GM21515 (cell line): ENCODE measurements at regions not wholly inside any gene's neighbourhood (a gene's known extent, or its start where the extent isn't known, plus 50 kb on each side); places are given as distances from the start of the nearest gene placed in this dataset.
"Not testable (repeated sequence)": the region's sequence is repeated elsewhere in the genome, so short reads cannot be mapped to it uniquely, and the experiment has no call there.

ENCODE experiments used
- ATAC-seq: cut with Tn5 transposase; IDR thresholded peaks from one replicate; pipeline ENCODE4 v1.9.1; 2021; ENCODE audit not compliant: unreplicated experiment

DNA sequence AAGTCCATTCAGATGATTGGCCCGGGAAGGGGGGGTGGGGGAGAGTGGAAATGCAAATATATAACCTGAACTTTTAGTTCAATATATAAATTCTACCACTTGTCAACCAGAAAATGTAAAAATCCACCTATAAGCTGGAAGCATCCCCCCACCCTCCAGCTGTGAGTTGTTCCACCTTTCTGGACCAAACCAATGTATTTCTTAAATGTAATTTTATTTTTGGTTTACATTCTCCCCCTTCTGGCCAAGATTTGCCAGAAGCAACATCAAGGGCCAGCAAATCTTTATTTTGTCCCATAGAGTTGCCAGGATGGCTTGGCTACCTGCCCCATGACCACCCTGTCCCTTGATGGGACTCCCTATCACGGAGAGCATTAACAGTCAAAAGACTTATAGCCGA, 545.7 kb downstream of the TBL1XR1 start:
- no peak for ATAC-seq

DNA sequence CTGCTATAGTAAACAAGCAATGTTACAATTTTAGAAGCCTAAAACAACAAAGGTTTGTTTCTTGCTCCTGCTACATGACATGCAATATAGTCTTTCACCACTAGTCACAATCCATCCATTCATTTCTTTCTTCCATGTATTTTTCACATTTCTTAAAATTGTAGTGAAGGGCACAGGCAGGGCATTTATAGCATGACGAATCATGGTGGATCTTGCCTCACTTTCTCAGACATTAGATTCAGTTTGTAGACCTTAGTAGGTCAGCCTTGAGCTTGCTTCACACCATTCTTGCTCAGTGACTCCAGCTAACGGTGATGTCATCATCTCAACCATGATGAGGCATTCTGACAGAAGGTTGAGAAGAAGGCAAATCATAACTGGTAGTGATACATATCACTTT, 546.8 kb downstream of the TBL1XR1 start:
- no peak for ATAC-seq

DNA sequence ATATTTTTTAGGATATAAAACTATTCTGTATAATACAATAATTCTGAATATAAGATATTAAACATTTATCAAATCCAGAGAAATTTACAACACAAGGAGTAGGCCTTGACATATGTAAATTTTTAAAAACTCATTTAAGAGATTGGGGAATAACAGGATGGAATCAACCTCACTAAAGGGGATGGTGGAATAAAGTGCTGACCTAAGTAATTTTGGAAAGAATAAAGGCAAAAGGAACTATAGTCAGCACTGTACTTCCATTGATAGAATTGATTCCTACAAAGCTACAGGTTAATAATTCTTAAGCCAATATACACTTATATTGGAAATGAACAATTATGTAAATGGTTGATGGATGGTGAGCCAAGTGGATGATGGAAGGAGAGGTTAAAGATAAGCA, 549.3 kb downstream of the TBL1XR1 start:
- no peak for ATAC-seq

DNA sequence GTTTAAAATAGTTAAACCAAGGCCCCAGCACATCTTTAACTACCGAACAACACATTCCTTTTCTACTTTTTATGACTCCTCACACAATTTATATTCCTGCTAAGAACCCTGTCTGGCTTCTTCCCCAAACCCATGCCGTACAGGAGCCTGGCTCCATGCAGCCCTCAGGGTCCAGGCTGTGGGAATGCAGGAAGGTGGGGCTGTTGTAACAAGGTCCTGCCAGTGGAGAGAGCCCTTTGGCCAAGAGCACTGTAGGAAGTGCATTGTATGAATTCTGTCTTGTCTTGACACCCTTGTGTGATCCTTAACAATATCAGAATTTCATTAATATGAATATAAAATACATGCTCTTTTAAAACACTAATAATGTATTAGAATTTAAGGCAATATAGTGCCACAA, 563.8 kb downstream of the TBL1XR1 start:
- ATAC-seq: no peak

DNA sequence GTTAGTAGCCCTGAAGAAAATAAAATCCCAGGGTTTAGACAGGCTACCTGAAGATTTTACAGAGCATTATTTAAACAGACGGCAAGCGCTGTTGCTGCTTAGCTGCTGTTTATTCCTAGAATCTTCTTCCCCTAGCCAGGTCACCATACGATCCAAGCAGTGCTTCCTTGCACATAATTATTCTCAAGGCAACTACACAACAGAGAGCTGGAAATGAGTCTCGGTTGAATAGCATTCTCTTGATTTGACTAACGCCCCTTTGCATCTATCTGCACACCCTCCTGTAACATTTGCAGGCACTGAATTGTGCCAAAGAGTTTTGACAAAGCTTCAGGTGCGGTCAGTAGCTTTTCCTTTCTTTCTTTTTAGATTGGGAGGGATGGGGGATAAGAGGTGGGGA, 564.4 kb downstream of the TBL1XR1 start:
- no peak for ATAC-seq

DNA sequence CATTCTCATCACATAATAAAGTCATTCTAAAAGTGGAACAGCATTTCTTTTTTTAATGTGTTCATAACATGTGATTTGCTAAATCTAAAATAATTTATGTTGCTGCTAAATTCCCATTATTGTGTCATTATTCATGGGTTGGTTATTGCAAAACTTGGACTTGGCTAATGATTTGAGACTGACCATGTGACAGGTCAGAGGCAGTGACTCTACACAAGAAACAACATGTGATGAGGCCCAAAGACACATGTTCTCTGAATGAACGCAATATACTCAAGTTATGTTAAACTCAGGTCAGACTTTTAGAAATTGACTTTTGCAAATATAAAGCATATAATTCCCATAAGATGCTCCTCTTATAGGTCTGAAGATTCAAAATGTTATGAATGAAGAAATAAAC, 566.1 kb downstream of the TBL1XR1 start:
- ATAC-seq: no peak

DNA sequence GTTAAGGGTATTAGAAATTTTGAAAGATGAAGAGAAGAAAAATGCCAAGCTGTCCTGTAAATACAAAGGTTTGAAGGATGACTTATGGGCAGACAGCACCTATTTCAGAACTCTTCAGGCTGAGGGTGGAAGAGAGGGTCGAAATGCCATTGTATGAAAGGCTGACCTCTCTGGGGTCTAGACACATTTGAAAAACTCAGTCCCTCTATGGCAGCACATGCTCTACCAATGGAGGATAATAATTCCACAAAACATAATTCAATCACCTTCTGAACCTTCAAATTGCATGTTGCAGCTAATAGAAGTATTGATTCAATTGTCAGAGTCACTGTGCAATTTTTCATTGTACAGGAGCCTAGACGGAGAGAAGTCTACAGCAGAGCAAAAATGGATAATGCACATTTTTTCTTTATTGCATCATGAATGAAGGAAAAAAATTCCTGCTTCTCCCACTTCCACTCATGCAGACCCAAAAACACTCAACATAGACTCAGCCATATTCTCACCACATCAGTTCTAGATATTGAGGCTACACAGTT, 569.1 kb downstream of the TBL1XR1 start:
- no peak for ATAC-seq

DNA sequence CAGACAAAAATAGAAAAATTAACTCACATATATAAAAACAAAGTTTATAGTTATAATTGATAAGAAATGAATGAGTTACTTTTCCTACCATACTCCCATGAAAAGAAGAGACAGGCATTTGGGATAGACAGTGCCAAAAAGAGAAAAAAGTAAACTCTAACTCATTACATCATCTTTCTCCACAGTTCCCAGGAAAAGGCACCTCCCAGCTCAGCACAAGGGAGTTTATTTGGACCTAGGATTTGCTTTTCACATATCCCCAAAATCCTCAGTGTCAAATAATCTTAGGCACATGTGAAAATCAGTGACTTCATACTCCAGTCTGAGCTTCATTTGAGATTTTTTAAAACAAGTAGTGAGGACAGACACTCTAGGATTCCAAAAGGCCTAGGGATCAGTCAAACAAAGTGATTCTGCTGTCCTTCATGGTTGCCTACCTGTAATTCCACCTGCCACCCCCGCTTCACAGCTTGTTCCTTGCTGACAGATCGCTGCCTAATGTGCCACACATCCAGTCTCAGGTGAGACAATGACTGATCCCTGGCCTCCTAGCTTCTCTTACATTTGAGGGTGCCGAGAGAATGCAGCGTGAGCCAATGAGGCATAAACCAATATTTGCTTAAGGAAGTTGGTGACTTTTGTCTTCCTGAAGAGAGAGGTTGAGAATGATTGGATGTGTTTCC, 573.7 kb downstream of the TBL1XR1 start:
- no peak for ATAC-seq

DNA sequence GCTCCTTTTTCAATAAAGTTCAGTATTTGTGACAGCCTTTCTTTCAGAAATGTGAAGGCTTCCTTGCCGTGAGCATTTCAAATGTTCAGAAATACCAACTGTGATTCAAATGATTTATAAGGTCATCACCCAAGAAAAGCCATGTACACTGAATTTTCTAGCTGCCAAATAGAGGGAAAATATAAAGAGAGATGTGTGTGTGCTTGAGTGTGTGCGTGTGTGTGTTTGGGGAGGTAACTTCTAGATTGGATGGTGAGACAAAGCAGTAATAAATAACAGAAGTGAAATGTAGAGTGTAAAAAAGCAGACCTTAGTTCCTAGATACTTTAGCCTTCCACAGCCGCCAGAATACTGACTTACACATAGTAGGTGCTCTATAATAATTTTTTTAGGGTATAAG, 577.4 kb downstream of the TBL1XR1 start:
- no peak for ATAC-seq

DNA sequence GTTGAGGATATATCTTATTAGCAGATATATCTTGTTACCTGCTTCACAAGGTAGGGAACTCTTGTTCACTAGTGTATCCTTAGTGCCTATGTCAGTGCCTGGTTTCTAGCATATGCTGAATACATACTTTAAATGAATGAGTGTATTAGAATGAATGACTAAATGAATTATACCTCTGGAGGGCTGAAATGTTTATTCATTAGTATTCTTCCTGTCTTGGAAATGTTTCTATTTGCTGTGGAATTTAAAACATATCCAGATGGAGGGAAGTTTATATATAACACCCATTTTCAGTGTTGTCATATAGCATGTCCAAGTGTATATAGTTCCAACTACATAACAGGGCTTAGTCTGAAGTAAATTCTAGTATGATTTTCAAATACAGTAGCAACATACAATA, 581.5 kb downstream of the TBL1XR1 start:
- no peak for ATAC-seq

DNA sequence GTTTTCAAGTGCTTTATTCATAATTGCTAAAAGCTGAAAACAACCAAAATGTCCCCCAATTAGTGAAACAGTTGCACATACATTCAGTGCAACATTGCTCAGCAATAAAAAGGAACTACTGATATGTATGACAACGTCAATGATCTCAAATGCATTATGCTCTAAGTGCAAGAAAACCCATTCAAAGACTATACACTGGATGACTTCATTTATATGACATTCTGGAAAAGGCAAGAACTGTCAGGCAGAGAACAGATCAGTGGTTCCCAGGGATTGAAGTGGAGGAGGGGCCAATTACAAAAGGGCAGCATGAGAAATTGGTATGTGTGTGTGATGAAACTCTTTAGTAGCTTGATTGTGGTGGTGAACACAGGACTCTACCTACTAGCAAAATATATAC, 585.6 kb downstream of the TBL1XR1 start:
- ATAC-seq: no peak

DNA sequence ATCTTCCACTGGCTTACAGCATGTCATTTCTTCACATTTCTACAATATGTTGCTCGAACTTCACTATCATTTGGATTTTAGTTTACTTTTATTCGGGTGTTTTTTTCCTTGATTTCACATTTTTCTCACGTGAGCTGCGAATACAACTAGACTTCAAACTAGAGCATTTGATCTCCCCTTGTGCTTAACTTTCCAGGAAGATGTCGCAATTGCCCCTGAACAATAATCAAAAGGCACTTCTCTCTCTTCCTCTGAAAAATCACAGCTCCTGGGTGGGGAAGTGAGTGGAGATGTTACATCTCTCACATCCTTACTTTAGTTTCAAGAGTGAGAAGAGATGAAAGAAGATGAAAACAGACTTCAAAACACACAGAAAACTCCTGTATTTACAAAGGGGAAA, 587.9 kb downstream of the TBL1XR1 start:
- no peak for ATAC-seq

DNA sequence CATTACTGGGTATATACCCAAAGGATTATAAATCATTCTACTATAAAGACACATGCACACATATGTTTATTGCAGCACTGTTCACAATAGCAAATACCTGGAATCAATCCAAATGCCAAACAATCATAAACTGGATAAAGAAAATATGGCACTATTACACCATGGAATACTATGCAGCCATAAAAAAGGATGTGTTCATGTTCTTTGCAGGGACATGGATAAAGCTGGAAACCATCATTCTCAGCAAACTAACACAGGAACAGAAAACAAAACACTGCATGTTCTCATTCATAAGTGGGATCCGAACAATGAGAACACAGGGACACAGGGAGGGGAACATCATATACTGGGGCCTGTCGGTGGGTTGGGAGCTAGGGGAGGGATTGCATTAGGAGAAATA, 591.7 kb downstream of the TBL1XR1 start:
- not testable (repeated sequence) for ATAC-seq

DNA sequence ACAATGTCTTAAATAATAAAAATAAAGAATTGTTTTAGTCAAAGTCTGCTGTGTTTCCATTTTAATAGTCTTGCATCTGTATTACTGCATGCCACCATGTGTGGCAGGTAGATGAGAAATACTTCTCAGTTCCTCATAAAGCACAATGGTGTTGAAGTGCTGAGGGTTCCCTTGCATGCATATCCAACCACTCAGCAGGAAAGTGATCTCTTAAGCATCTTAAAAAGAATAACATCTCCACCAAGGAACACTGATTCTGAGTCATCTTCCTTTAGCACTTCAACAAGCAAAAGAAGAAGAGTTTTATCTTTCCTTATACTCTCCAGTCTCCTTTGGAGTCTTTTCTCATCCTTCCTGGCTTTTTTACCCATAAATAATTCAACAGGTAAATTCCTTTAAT, 602.0 kb downstream of the TBL1XR1 start:
- ATAC-seq: no peak

DNA sequence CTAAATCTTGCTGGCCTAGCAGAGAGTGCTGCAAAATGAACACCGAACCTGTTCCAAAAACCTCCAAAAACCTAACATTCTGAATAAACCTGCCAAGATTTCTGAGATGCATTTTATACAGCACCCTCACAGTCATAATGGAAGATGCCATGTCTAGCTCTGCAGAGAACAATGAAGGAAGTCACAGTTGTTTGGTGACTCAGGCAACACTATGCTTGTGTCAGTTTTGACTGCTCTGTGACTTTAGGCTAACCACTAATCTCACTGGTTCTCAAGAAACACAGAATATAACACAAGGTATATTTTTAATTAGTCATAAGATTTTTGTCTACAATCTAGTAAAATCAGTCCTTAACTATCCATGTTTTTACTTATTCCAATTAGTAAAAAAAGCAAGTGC, 606.6 kb downstream of the TBL1XR1 start:
- ATAC-seq: no peak

DNA sequence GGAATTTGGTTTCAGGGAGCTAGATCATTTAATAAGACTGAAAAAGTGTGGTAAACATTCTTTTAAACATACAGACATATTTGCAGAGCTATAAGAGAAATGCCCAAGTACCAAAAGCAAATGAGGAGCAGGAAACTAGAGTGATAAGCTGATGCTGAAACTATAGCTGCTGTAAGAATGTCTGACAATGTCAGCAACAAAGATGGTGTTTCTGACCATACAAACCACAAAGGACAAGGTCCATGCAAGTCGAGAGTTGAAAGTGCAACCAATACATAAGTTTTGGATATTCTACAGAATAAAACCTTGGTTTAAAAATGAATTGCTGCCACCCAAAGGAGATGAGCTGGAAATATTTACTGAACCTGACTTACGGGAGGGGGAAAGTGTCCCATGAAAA, 610.2 kb downstream of the TBL1XR1 start:
- no peak for ATAC-seq

DNA sequence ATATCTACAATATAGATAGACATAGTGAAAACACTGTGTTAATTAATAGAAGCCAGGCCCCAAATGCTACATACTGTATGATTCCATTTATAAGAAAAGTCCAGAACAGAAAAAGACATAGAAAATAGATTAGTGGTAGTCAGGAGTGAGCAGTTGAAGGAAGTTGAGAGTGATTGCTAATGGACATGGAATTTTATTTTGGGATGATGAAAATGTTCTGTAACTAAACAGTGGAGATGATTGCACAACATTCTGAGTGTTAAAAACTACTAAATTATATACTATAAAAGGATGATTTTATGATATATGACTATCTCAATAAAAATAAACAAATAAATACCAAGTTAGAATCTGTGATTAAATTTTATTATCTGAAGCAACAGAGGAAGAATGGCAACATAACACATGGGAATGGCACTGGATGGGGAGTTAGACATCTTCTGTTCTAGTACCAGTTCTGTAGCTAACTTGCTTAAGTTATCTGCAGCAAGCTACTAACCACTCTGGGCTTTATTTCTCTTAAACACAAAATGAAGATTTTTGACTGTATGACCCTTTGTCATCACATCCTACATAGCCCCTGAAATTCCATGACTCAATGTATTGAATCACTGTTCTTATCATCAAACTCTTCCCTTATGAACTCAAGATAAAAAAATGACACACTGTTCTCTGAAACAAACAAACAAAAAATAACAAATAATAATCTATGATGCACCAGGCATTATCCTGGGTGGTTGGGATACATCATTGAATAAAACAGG, 612.7 kb downstream of the TBL1XR1 start:
- no peak for ATAC-seq

DNA sequence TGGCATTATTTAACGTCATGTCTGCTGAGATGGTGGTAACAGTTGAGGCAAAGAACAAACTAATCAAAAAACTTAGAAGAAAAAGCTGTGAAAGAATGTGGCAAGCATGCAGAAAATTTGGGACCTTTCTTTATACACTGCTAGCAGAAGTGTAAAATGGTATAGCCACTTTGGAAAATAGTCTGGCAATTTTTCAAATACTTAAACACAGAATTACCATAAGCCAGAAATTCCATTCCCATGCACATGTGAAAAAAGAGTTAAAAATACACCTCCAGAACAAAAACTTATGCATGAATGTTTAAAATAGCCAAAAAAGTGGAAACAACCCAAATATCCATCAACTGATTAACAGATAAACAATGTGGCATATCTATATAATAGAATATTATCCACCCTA, 613.3 kb downstream of the TBL1XR1 start:
- no peak for ATAC-seq

DNA sequence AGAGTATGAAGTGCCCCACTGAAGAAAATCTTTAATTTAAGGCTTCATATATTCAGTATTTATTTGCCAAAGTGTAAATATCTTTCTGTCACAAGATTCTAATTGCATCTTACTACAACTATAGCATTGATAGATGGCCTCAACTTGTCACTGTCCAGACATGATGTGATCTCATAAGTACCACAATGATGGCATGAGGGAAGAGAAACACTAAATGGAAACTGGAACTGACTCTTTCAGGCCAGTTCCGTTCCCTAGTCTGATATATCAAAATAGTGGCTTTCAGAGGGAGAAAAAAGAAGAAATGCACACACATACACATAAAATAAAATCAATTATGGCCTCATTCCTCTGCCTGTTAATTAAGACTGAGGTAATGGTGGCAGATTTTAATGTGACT, 615.7 kb downstream of the TBL1XR1 start:
- ATAC-seq: no peak

DNA sequence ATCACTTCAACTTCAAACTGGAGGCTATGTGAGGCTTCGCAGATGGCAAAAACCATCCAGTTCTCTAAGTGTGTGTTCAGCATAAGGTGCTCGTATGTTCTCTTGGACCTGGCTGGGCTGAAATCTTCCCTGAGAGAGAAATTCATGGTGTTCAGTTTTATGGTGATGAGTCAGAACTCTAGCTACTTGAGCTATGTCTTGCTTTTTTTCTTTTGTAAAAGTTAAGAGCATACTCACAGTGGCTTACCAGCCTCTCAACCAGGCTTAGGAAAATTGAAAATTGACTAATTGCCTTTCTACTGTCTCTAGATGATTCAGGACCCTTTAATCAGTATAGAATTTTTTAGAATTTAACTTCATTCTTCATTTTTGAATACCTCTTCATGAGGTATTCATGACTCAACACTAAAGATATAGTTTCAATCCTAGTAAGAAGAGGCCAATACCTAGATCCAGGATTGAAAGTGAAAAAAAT, 617.5 kb downstream of the TBL1XR1 start:
- no peak for ATAC-seq

DNA sequence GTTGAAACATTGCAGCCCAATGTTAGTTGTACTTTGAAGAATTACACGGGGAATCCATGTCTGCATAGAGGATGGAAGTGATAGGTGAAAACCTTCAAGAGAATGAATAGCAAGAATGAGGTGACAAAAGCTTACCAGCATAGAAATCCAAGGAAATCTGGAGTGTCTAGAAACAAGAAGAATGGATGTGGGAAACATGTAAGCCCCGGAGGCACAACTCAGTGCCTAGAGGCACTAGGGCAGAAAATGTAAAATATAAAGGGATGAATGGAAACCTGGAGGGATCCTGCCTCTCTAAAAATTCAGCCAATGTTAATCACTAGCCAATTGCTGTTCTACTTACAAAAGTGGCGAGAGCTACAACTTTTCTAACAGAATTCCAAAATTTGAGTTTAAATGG, 619.0 kb downstream of the TBL1XR1 start:
- ATAC-seq: no peak

DNA sequence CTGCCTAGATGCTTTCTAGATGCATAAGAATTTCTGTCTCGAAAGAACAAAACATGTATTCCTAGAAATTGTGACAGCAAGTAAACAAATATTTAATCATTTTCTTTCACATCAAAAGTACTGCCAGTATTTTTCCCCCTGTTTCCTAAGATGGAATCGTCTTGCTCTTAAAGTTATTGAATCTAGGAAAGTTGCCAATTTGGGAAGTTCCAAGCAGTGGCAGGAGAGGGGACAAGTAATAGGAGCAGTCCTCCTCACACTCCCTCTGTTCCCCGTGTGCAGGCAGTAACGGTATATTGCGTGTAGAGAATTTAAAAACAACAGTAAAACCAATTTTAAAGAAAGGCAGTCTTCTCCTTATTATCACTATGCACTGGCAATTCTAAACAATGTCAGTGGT, 619.8 kb downstream of the TBL1XR1 start:
- no peak for ATAC-seq
